Endothelial cell of umbilical vein (primary cell): ENCODE measurements at regions not wholly inside any gene's neighbourhood (a gene's known extent, or its start where the extent isn't known, plus 50 kb on each side); places are given as distances from the start of the nearest gene placed in this dataset.

ENCODE experiments used
- BruUV-seq: library from RNA; stranded (reverse); fragments of 400-500 nt; replicated peaks from 2 replicates; lab custom pipeline; 2021; lab: Mats Ljungman, UMichigan
- CTCF ChIA-PET: fragments of 300-600, 350-600 bp; sonication (Branson Sonifier 250); formaldehyde crosslinking; loops from one replicate; lab custom pipeline; 2021; ENCODE audit warnings: antibody characterized with exemption, inconsistent platforms; lab: Charles Lee
- POLR2A ChIA-PET: fragments of 300-600, 350-600 bp; sonication (Branson Sonifier 250); formaldehyde crosslinking; loops from one replicate; lab custom pipeline; 2021; ENCODE audit warnings: antibody characterized with exemption, inconsistent platforms; lab: Charles Lee
- DNase-seq: peaks from one replicate; pipeline ENCODE4 v3.0.0-alpha.2; 2011; ENCODE audit warnings: low read depth, low spot score
- FAIRE-seq: peaks from 2 replicates; lab custom pipeline; 2011; peaks lifted over from hg19 to GRCh38; lab: Jason Lieb, UNC
- H2AFZ ChIP-seq: 2 replicates; pipeline ENCODE4 v1.6.0; 2012; ENCODE audit warnings: low read depth, low read length, control low read depth, inconsistent platforms
- H3K27ac ChIP-seq: 2 replicates; pipeline ENCODE4 v1.5.1; 2011; ENCODE audit warnings: low read depth, mild to moderate bottlenecking, control low read depth, low read length, moderate library complexity; ENCODE audit not compliant: insufficient read depth
- H3K27me3 ChIP-seq, 2 experiments: 2 replicates each; pipeline versions ENCODE4 v1.6.0 to v1.6.1; 2011; ENCODE audit warnings: low read length in 2 of 2, mixed read lengths in 1 of 2; ENCODE audit not compliant: control insufficient read depth in 2 of 2, insufficient read depth in 2 of 2
- H3K36me3 ChIP-seq, 2 experiments: 2 replicates in 1 of 2; 3 replicates in 1 of 2; pipeline ENCODE4 v1.5.1; 2011; ENCODE audit warnings: low read length in 2 of 2, mild to moderate bottlenecking in 1 of 2, moderate library complexity in 1 of 2; ENCODE audit not compliant: control insufficient read depth in 2 of 2, insufficient read depth in 2 of 2; ENCODE audit errors: extremely low read depth in 1 of 2
- H3K4me1 ChIP-seq: 3 replicates; pipeline ENCODE4 v1.5.1; 2011; ENCODE audit warnings: mild to moderate bottlenecking, low read length; ENCODE audit not compliant: control insufficient read depth, insufficient read depth; ENCODE audit errors: extremely low read depth
- H3K4me2 ChIP-seq: 2 replicates; pipeline ENCODE4 v1.6.1; 2011; ENCODE audit warnings: low read length, control low read depth, mixed read lengths; ENCODE audit not compliant: insufficient read depth
- H3K4me3 ChIP-seq, 3 experiments: fragments of 200-600 bp in 1 of 3; sonication (generic), shearing (Covaris generic) in 1 of 3; replicated peaks in 1 of 3; 2 replicates each; pipeline ENCODE4 v1.5.1; 2011 to 2016; ENCODE audit warnings: control low read depth in 3 of 3, low read length in 3 of 3, mild to moderate bottlenecking in 2 of 3, inconsistent platforms in 1 of 3, low read depth in 1 of 3, moderate library complexity in 1 of 3; ENCODE audit not compliant: insufficient read depth in 1 of 3
- H3K79me2 ChIP-seq: 2 replicates; pipeline ENCODE4 v1.6.0; 2012; ENCODE audit warnings: low read length, inconsistent platforms; ENCODE audit not compliant: control insufficient read depth, insufficient read depth
- H3K9ac ChIP-seq: replicated peaks from 2 replicates; pipeline ENCODE3; 2011; ENCODE audit warnings: low read length, control low read depth; ENCODE audit not compliant: insufficient read depth; ENCODE audit errors: extremely low read depth
- H3K9me1 ChIP-seq: replicated peaks from 3 replicates; pipeline ENCODE4 v1.6.0; 2011; ENCODE audit warnings: mild to moderate bottlenecking, low read length; ENCODE audit not compliant: control insufficient read depth, insufficient read depth; ENCODE audit errors: extremely low read depth
- H3K9me3 ChIP-seq: replicated peaks from 2 replicates; pipeline ENCODE4 v1.5.1; 2012; ENCODE audit warnings: low read length, inconsistent platforms; ENCODE audit not compliant: control insufficient read depth, insufficient read depth
- H4K20me1 ChIP-seq: replicated peaks from 2 replicates; pipeline ENCODE3; 2011; ENCODE audit warnings: mild to moderate bottlenecking, low read length; ENCODE audit not compliant: control insufficient read depth, insufficient read depth; ENCODE audit errors: extremely low read depth
- CTCF ChIP-seq, 2 donors: IDR thresholded peaks; 1 replicate in 1 of 2; 2 replicates in 1 of 2; pipeline ENCODE4 v1.5.1; 2011; ENCODE audit warnings: low read length in 2 of 2, mild to moderate bottlenecking in 2 of 2, moderate library complexity in 2 of 2, control low read depth in 1 of 2, inconsistent platforms in 1 of 2, low read depth in 1 of 2; ENCODE audit not compliant: insufficient read depth in 1 of 2; ENCODE audit errors: extremely low read depth in 1 of 2
- EZH2 ChIP-seq: IDR thresholded peaks from 2 replicates; pipeline ENCODE4 v1.6.1; 2012; ENCODE audit warnings: borderline replicate concordance, low read depth, mild to moderate bottlenecking, moderate library complexity, low read length, inconsistent platforms; ENCODE audit not compliant: severe bottlenecking
- FOS ChIP-seq: IDR thresholded peaks from 2 replicates; pipeline ENCODE4 v1.6.1; 2011; ENCODE audit warnings: mild to moderate bottlenecking, low read length, moderate library complexity, borderline replicate concordance; ENCODE audit not compliant: insufficient read depth
- GATA2 ChIP-seq: IDR thresholded peaks from 2 replicates; pipeline ENCODE4 v1.7.0; 2011; ENCODE audit warnings: low read depth, mild to moderate bottlenecking, moderate library complexity, mixed read lengths, low read length; ENCODE audit not compliant: insufficient read length, insufficient read depth
- JUN ChIP-seq: IDR thresholded peaks from 2 replicates; pipeline ENCODE4 v1.6.1; 2011; ENCODE audit warnings: borderline replicate concordance, low read depth; ENCODE audit not compliant: insufficient read length, insufficient read depth
- MYC ChIP-seq: IDR thresholded peaks from one replicate; pipeline ENCODE4 v1.6.1; 2011; ENCODE audit warnings: mild to moderate bottlenecking, low read depth, low read length
- POLR2A ChIP-seq: IDR thresholded peaks from 2 replicates; pipeline ENCODE4 v1.6.1; 2012; ENCODE audit warnings: low read depth, mild to moderate bottlenecking, control low read depth, low read length
- POLR2AphosphoS5 ChIP-seq: IDR thresholded peaks from 2 replicates; pipeline ENCODE4 v1.6.1; 2012; ENCODE audit warnings: low read depth, mild to moderate bottlenecking, control low read depth, low read length, moderate library complexity; ENCODE audit not compliant: insufficient read depth
- dilution Hi-C: fragments of 300-500 bp; cut with MboI; formaldehyde crosslinking; loops from one replicate; pipeline ENCODE4 v1.15.0; 2019; ENCODE audit warnings: low sequenced_read_pairs; ENCODE audit not compliant: extremely low pct_ligation_motif_present
- intact Hi-C: fragments of 100-400 bp; cut with micrococcal nuclease; formaldehyde crosslinking; loops from one replicate; pipeline ENCODE4 v1.10.0; 2022
- TF ChIP-seq, protein P1 (sequence below): IDR thresholded peaks from 2 replicates; pipeline ENCODE4 v1.6.1; 2011; ENCODE audit not compliant: insufficient read depth, insufficient read length

DNA sequence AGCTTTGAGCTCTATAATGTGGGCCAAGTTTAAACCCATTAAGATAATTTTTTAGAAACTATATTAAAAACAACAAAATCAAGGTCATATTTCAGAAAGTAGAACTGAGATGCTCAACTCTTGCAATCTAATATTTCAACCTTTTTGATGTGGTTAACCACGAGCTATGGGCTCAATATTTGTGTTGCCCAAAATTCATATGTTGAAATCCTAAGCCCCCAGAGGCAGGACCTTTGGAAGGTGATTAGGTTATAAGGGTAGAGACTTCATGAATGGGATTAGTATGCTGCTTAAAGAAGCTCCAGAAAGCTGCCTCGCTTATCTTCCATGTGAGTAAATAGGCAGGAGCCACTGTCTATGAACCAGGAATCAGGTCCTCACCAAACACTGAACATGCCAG is 284.4 kb downstream of the CRPPA start:
- DNase-seq (no peak), FAIRE-seq (no peak)
- H4K20me1 ChIP-seq = no peaks in the 10 kb centered on the region
- no peak overlapping the region for H2AFZ ChIP-seq
- no peak overlapping the region for H3K4me3 ChIP-seq
- POLR2A ChIA-PET = no interaction called here
- H3K9ac ChIP-seq = no peak overlapping the region
- H3K4me1 ChIP-seq = no peaks in the 10 kb centered on the region
- CTCF ChIA-PET = interaction anchor here (0.9 to 1.3 kb wide), 2 partner anchors 14 kb away, joined by 3 to 4 read pairs; no protein-coding TSS in a partner anchor
- dilution Hi-C loops (no loop called here), intact Hi-C loops (loop anchor here (5.0 kb wide), 1 partner anchor 95 kb away; no protein-coding TSS in a partner anchor)
- H3K9me3 ChIP-seq = no peaks in the 10 kb centered on the region
- TF ChIP-seq GATA2 (no peak), POLR2A (no peak), EZH2 (no peak), JUN (no peak), POLR2AphosphoS5 (no peak), MYC (no peak), FOS (no peak)
- TF ChIP-seq, protein P1, sequence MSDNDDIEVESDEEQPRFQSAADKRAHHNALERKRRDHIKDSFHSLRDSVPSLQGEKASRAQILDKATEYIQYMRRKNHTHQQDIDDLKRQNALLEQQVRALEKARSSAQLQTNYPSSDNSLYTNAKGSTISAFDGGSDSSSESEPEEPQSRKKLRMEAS = no peak
- no peak overlapping the region for H3K27ac ChIP-seq
- H3K79me2 ChIP-seq = no peaks in the 10 kb centered on the region
- H3K27me3 ChIP-seq = no peaks in the 10 kb centered on the region
- H3K4me2 ChIP-seq = no peak overlapping the region
- H3K9me1 ChIP-seq = no peaks in the 10 kb centered on the region
- no peaks in the 10 kb centered on the region for H3K36me3 ChIP-seq
- BruUV-seq = no TSS peak

DNA sequence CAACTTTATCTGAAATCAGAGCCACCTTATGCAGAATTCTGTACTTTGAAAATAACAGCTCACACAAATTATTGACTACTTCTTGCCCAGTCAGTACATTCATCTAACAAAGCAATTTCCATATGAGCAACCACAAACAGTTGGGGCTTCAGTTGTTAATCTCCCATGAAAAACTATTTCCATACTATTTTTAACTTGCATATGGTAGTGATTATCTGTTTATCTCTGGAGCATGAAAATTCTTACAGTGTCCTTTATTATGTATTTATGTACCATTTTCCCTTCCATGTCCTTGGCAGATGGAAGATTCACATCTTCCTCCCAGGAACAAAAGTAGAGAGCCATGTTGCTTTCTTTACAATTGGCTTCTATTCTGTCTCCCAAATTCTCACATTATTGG is 285.7 kb downstream of the CRPPA start:
- Histone ChIP-seq H3K27me3 (no peaks in the 10 kb centered on the region), H3K79me2 (no peaks in the 10 kb centered on the region), H3K4me2 (no peak overlapping the region), H3K36me3 (no peaks in the 10 kb centered on the region), H3K4me1 (peaks cover 4% of the 10 kb centered on the region), H2AFZ (no peak overlapping the region), H3K9me1 (no peaks in the 10 kb centered on the region), H3K9ac (no peak overlapping the region), H4K20me1 (no peaks in the 10 kb centered on the region), H3K4me3 (no peak overlapping the region), H3K9me3 (no peaks in the 10 kb centered on the region), H3K27ac (no peak overlapping the region)
- ChIA-PET CTCF (no interaction called here), POLR2A (no interaction called here)
- DNase-seq (no peak), FAIRE-seq (no peak)
- intact Hi-C loops (loop anchor here (5.0 kb wide), 1 partner anchor 97 kb away; no protein-coding TSS in a partner anchor), dilution Hi-C loops (no loop called here)
- BruUV-seq = no TSS peak
- TF ChIP-seq POLR2AphosphoS5 = no peak
- no peak for TF ChIP-seq GATA2
- no peak for TF ChIP-seq JUN
- TF ChIP-seq POLR2A = no peak
- TF ChIP-seq, protein P1 = no peak
- no peak for TF ChIP-seq MYC
- TF ChIP-seq FOS = no peak
- no peak for TF ChIP-seq EZH2
- TF ChIP-seq CTCF (IDR thresholded peaks at IDR 0.05; ENCODE audit: extremely low read depth in 1 of 2, insufficient read depth in 1 of 2, low read depth in 1 of 2, low read length in 2 of 2) = no peak
